SH-SY5Y (cell line): ENCODE measurements at regions not wholly inside any gene's neighbourhood (a gene's known extent, or its start where the extent isn't known, plus 50 kb on each side); places are given as distances from the start of the nearest gene placed in this dataset.

Source experiments
- GATA2 ChIP-seq: IDR thresholded peaks from 2 replicates; pipeline ENCODE4 v1.6.1; 2011; ENCODE audit warnings: mild to moderate bottlenecking, low read depth, low read length
- GATA3 ChIP-seq: IDR thresholded peaks from 2 replicates; pipeline ENCODE4 v1.6.1; 2011; ENCODE audit warnings: low read depth, mild to moderate bottlenecking, low read length, moderate library complexity

DNA sequence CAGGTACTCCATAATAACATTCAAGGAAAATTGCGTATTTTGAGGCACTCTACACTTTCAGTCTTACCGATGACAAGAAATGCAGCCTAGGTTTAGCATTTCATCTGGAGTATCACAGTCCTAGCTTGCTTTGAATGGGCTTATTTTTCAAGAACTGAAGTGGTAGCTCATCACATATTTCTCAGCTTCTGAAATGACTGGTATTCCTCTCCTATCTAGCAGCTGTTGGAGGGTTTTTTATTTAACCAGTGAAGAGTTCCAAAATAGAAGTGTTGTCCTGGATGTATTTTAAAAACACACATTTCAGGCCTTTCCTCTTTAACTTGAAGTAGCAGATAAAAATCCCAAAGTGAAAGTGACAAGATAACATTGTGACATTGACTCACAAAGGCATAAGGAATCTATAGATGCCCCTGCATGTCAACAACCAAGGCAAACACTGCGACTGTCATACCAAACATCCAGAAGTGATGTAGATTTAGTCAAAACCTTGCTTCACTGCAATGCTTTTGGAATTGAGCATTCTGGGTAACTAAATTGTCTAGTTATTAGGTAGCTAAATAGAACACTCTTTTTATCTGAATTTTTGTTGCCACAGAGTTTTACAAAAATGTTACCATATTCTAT, 182.2 kb upstream of the FBXO33 start:
- no peak for TF ChIP-seq GATA2
- no peak for TF ChIP-seq GATA3
